ENCODE measurements at regions not wholly inside any gene's neighbourhood (a gene's known extent, or its start where the extent isn't known, plus 50 kb on each side); places are given as distances from the start of the nearest gene placed in this dataset.

- ChIA-PET CTCF (interaction anchor here (1.5 kb wide), 1 partner anchor 118 kb away, joined by 3 read pairs; no protein-coding TSS in a partner anchor), POLR2A (no interaction called here)
- no peak for DNase-seq (ENCODE audit: extremely low spot score)
- no peak for TF ChIP-seq CTCF (IDR thresholded peaks at IDR 0.05; ENCODE audit: control extremely low read depth, extremely low read depth, low read depth, missing control alignments)
Observed at GRCh38 chr5:123778641-123779040, 266.7 kb downstream of the CSNK1G3 start.

GRCh38 chr5:123776761-123777160 lies 264.8 kb downstream of the CSNK1G3 start:
- DNase-seq (ENCODE audit: extremely low spot score) = no peak
- TF ChIP-seq CTCF (IDR thresholded peaks at IDR 0.05; ENCODE audit: control extremely low read depth, extremely low read depth, low read depth, missing control alignments) = no peak
- CTCF ChIA-PET = interaction anchor here (1.1 to 1.4 kb wide), 2 partner anchors 10 to 34 kb away, joined by 3 read pairs; no protein-coding TSS in a partner anchor
- POLR2A ChIA-PET = no interaction called here

- DNase-seq (ENCODE audit: extremely low spot score) = no peak
- TF ChIP-seq CTCF (IDR thresholded peaks at IDR 0.05; ENCODE audit: control extremely low read depth, extremely low read depth, low read depth, missing control alignments) = no peak
- ChIA-PET POLR2A (no interaction called here), CTCF (no interaction called here)
Observed at GRCh38 chr5:123771715-123772114, 259.7 kb downstream of the CSNK1G3 start.

DNA sequence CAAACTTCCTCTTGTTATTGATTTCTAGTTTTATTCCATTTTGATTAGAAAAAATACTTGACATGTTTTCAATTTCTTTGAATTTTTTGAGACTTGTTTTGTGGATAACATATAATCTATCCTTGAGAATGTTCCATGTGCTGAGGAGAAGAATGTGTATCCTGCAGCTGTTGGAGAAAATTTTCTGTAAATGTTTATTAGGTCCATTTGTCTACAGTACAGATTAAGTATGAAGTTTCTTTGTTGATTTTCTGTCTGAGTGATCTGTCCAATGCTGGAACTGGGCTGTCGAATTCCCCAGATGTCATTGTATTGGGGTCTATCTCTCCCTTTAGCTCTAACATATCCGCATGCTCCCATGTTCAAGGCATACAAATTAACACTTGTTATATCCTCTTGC lies 251.2 kb downstream of the CSNK1G3 start:
- no peak for DNase-seq (ENCODE audit: extremely low spot score)
- ChIA-PET CTCF (no interaction called here), POLR2A (no interaction called here)
- no peak for TF ChIP-seq CTCF (IDR thresholded peaks at IDR 0.05; ENCODE audit: control extremely low read depth, extremely low read depth, low read depth, missing control alignments)

- ChIA-PET POLR2A (no interaction called here), CTCF (no interaction called here)
- no peak for DNase-seq (ENCODE audit: extremely low spot score)
- no peak for TF ChIP-seq CTCF (IDR thresholded peaks at IDR 0.05; ENCODE audit: control extremely low read depth, extremely low read depth, low read depth, missing control alignments)
Observed at GRCh38 chr5:123756816-123757215, 244.8 kb downstream of the CSNK1G3 start.

DNA sequence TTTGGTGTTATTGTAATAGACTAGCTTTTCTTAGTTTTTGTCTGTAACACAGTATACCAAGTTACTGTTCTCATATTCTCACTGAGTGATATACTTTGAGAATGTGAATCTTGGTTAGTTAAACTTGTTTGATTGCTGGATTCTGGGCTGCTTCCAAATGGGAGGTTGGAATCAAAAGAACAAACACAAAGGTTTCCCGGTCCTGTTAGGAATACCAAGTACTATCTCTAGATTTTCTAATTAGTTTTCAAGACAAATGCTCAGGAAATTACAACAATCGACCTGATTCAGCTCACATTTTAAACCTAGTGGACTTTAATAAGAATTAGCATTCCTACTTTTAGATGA lies 244.3 kb downstream of the CSNK1G3 start:
- no peak for TF ChIP-seq CTCF (IDR thresholded peaks at IDR 0.05; ENCODE audit: control extremely low read depth, extremely low read depth, low read depth, missing control alignments)
- ChIA-PET CTCF (no interaction called here), POLR2A (no interaction called here)
- DNase-seq (ENCODE audit: extremely low spot score) = no peak
